SK-N-MC (cell line): ENCODE measurements at regions not wholly inside any gene's neighbourhood (a gene's known extent, or its start where the extent isn't known, plus 50 kb on each side); places are given as distances from the start of the nearest gene placed in this dataset.

Experiments used
- EZH2 ChIP-seq: fragments of 200-600 bp; sonication (generic); IDR thresholded peaks from one replicate; pipeline ENCODE4 v1.6.1; 2017; ENCODE audit warnings: antibody characterized with exemption
- POLR2AphosphoS5 ChIP-seq: IDR thresholded peaks from 2 replicates; pipeline ENCODE4 v1.6.1; 2012; ENCODE audit warnings: mild to moderate bottlenecking, low read depth, low read length, borderline replicate concordance

DNA sequence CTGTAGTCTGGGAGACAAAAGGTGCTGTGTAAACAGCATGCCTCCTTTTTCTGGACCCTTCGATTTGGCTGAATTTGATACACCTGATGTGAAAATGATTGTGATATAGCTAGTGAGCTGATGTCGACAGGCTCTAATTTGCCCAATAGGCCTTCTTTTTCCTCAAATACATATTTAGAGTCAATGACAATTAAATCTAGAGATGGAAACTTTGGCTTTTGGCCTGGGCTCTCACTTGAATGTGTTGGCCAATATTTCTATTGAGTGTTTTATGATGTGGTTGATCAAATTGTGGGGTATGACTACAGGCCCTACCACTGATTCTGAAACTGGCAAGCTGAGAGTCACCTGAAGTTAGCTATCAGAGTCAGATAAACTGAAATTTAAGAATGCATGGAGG lies 151.8 kb upstream of the MEOX2 start:
- no peak for TF ChIP-seq POLR2AphosphoS5
- TF ChIP-seq EZH2 = no peak
